ENCODE measurements at regions not wholly inside any gene's neighbourhood (a gene's known extent, or its start where the extent isn't known, plus 50 kb on each side); places are given as distances from the start of the nearest gene placed in this dataset.
"Not testable (repeated sequence)": the region's sequence is repeated elsewhere in the genome, so short reads cannot be mapped to it uniquely, and the experiment has no call there.

GRCh38 chr1:163471779-163472650 is 150.3 kb downstream of the NUF2 start:
- no peaks in the 10 kb centered on the region for H3K36me3 Mint-ChIP-seq (ENCODE audit: unreplicated experiment)
- no peak overlapping the region for H3K4me3 Mint-ChIP-seq (ENCODE audit: unreplicated experiment)
- no peak for DNase-seq
- no peak overlapping the region for H3K27ac Mint-ChIP-seq (ENCODE audit: unreplicated experiment)
- no peaks in the 10 kb centered on the region for H3K27me3 Mint-ChIP-seq (ENCODE audit: unreplicated experiment)
- no peaks in the 10 kb centered on the region for H3K9me3 Mint-ChIP-seq (ENCODE audit: unreplicated experiment)
- H3K4me1 Mint-ChIP-seq (ENCODE audit: low read depth, unreplicated experiment) = no peaks in the 10 kb centered on the region
- TF ChIP-seq CTCF (IDR thresholded peaks at IDR 0.05; ENCODE audit: partially characterized antibody, unreplicated experiment) = no peak

- no peaks in the 10 kb centered on the region for H3K27me3 Mint-ChIP-seq (ENCODE audit: unreplicated experiment)
- H3K4me1 Mint-ChIP-seq (ENCODE audit: low read depth, unreplicated experiment) = no peaks in the 10 kb centered on the region
- TF ChIP-seq CTCF (IDR thresholded peaks at IDR 0.05; ENCODE audit: partially characterized antibody, unreplicated experiment) = no peak
- H3K27ac Mint-ChIP-seq (ENCODE audit: unreplicated experiment) = no peak overlapping the region
- no peaks in the 10 kb centered on the region for H3K36me3 Mint-ChIP-seq (ENCODE audit: unreplicated experiment)
- H3K4me3 Mint-ChIP-seq (ENCODE audit: unreplicated experiment) = no peak overlapping the region
- H3K9me3 Mint-ChIP-seq (ENCODE audit: unreplicated experiment) = no peaks in the 10 kb centered on the region
- no peak for DNase-seq
Observed at GRCh38 chr1:163472651-163473248, 151.0 kb downstream of the NUF2 start.

- Mint-ChIP-seq H3K36me3 (ENCODE audit: unreplicated experiment) (peaks cover 15% of the 10 kb centered on the region), H3K9me3 (ENCODE audit: unreplicated experiment) (peaks cover 2% of the 10 kb centered on the region), H3K27ac (ENCODE audit: unreplicated experiment) (no peak overlapping the region), H3K4me1 (ENCODE audit: low read depth, unreplicated experiment) (no peaks in the 10 kb centered on the region), H3K4me3 (ENCODE audit: unreplicated experiment) (no peak overlapping the region), H3K27me3 (ENCODE audit: unreplicated experiment) (no peaks in the 10 kb centered on the region)
- TF ChIP-seq CTCF (IDR thresholded peaks at IDR 0.05; ENCODE audit: partially characterized antibody, unreplicated experiment) = no peak
- DNase-seq = no peak
Observed at GRCh38 chr1:163477276-163477830, 155.6 kb downstream of the NUF2 start.

- not testable (repeated sequence) for H3K27ac Mint-ChIP-seq (ENCODE audit: unreplicated experiment); H3K9me3 Mint-ChIP-seq (ENCODE audit: unreplicated experiment); DNase-seq; H3K4me3 Mint-ChIP-seq (ENCODE audit: unreplicated experiment); H3K27me3 Mint-ChIP-seq (ENCODE audit: unreplicated experiment); H3K4me1 Mint-ChIP-seq (ENCODE audit: low read depth, unreplicated experiment)
- peaks cover 14% of the 10 kb centered on the region for H3K36me3 Mint-ChIP-seq (ENCODE audit: unreplicated experiment)
Observed at GRCh38 chr1:163498391-163499330, 176.9 kb downstream of the NUF2 start.

GRCh38 chr1:163504331-163504978 is 182.7 kb downstream of the NUF2 start:
- Mint-ChIP-seq H3K9me3 (ENCODE audit: unreplicated experiment) (peaks cover 2% of the 10 kb centered on the region), H3K4me3 (ENCODE audit: unreplicated experiment) (no peak overlapping the region), H3K4me1 (ENCODE audit: low read depth, unreplicated experiment) (no peaks in the 10 kb centered on the region), H3K27me3 (ENCODE audit: unreplicated experiment) (no peaks in the 10 kb centered on the region), H3K36me3 (ENCODE audit: unreplicated experiment) (peaks cover 5% of the 10 kb centered on the region), H3K27ac (ENCODE audit: unreplicated experiment) (no peak overlapping the region)
- no peak for DNase-seq
- no peak for TF ChIP-seq CTCF (IDR thresholded peaks at IDR 0.05; ENCODE audit: partially characterized antibody, unreplicated experiment)
